ENCODE measurements at regions not wholly inside any gene's neighbourhood (a gene's known extent, or its start where the extent isn't known, plus 50 kb on each side); places are given as distances from the start of the nearest gene placed in this dataset.

DNA sequence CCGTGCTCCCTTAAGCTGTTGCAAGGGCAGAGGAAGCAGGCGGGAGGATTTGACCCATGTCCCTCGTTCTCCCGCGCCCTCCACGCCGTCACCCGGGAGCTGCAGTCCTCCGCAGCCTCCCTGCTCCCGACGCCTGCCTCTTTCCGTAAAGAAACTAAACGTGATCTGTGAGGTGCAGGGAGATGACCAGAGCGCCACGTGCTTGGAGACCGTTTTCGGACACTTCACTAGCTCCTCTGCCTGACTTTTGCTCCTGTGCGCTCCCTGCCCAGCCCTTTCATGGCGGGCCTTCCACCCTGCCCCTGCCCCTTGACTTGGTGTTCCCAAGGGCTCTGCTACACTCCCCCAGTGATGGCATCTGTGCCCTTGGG, 171.2 kb downstream of the LSM5 start:
- no peak for TF ChIP-seq POLR2A (IDR thresholded peaks at IDR 0.05)
- TF ChIP-seq, protein P1, sequence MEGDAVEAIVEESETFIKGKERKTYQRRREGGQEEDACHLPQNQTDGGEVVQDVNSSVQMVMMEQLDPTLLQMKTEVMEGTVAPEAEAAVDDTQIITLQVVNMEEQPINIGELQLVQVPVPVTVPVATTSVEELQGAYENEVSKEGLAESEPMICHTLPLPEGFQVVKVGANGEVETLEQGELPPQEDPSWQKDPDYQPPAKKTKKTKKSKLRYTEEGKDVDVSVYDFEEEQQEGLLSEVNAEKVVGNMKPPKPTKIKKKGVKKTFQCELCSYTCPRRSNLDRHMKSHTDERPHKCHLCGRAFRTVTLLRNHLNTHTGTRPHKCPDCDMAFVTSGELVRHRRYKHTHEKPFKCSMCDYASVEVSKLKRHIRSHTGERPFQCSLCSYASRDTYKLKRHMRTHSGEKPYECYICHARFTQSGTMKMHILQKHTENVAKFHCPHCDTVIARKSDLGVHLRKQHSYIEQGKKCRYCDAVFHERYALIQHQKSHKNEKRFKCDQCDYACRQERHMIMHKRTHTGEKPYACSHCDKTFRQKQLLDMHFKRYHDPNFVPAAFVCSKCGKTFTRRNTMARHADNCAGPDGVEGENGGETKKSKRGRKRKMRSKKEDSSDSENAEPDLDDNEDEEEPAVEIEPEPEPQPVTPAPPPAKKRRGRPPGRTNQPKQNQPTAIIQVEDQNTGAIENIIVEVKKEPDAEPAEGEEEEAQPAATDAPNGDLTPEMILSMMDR (IDR thresholded peaks at IDR 0.05): no peak
- 55 to 76% methylated on average over 19 of the region's 19 CpGs for WGBS, 2 donors
- DNase-seq (ENCODE audit: low spot score in 2 of 2): no peak
- intact Hi-C loops (cut with DNase I; ENCODE audit: low total_unique reads): no loop called here
- no peak overlapping the region for H3K4me3 ChIP-seq (ENCODE audit: low read depth, poor library complexity, severe bottlenecking)

GRCh38 chr7:32318300-32319011, 171.7 kb downstream of the LSM5 start:
- intact Hi-C loops (cut with DNase I; ENCODE audit: low total_unique reads): no loop called here
- no peak overlapping the region for H3K4me3 ChIP-seq (ENCODE audit: low read depth, poor library complexity, severe bottlenecking)
- 45 to 50% methylated on average over 36 of the region's 36 CpGs for WGBS, 2 donors
- no peak for DNase-seq (ENCODE audit: low spot score in 2 of 2)
- no peak for TF ChIP-seq POLR2A (IDR thresholded peaks at IDR 0.05)
- TF ChIP-seq, protein P1 (IDR thresholded peaks at IDR 0.05): no peak

DNA sequence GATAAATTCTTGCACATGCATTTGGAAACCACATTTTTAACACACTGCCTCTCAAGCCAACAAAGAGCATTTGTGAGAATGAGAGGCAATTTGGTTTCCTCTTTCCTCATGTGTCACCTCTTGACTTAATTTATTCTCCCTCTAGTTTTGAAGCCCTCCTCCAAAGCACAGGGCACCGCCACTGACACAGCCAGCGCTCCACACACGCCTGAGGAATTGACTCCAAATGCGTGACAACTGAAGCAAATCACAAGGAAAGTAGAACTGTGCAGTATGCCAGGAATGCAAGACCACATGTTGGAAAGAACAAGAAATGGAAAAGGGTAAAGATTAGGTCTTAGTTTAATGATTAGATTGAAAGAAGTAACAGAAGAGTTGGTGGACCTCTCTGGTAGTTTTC, 173.3 kb downstream of the LSM5 start:
- 33 to 46% methylated on average over 4 of the region's 4 CpGs for WGBS, 2 donors
- H3K4me3 ChIP-seq (ENCODE audit: low read depth, poor library complexity, severe bottlenecking): no peak overlapping the region
- intact Hi-C loops (cut with DNase I; ENCODE audit: low total_unique reads): no loop called here
- DNase-seq (ENCODE audit: low spot score in 2 of 2): no peak
- TF ChIP-seq, protein P1 (IDR thresholded peaks at IDR 0.05): no peak
- no peak for TF ChIP-seq POLR2A (IDR thresholded peaks at IDR 0.05)

GRCh38 chr7:32314761-32315160, 175.4 kb downstream of the LSM5 start:
- H3K4me3 ChIP-seq (ENCODE audit: low read depth, poor library complexity, severe bottlenecking): no peak overlapping the region
- TF ChIP-seq, protein P1 (IDR thresholded peaks at IDR 0.05): no peak
- WGBS, 2 donors: 80 to 89% methylated on average over 2 of the region's 2 CpGs

GRCh38 chr7:32301427-32301826, 188.8 kb downstream of the LSM5 start:
- WGBS, 2 donors: 84 to 86% methylated on average over 3 of the region's 3 CpGs

More at GRCh38 chr7:32314761-32315160, 175.4 kb downstream of the LSM5 start:
- intact Hi-C loops (cut with DNase I; ENCODE audit: low total_unique reads): no loop called here
- no peak for DNase-seq (ENCODE audit: low spot score in 2 of 2)

More at GRCh38 chr7:32301427-32301826, 188.8 kb downstream of the LSM5 start:
- DNase-seq (ENCODE audit: low spot score in 2 of 2): no peak
- intact Hi-C loops (cut with DNase I; ENCODE audit: low total_unique reads): no loop called here
- H3K4me3 ChIP-seq (ENCODE audit: low read depth, poor library complexity, severe bottlenecking): no peak overlapping the region
- TF ChIP-seq, protein P1 (IDR thresholded peaks at IDR 0.05): no peak
- TF ChIP-seq POLR2A (IDR thresholded peaks at IDR 0.05): no peak

Data from lower leg skin (tissue), 4 donors.